ENCODE measurements at regions not wholly inside any gene's neighbourhood (a gene's known extent, or its start where the extent isn't known, plus 50 kb on each side); places are given as distances from the start of the nearest gene placed in this dataset.
"Not testable (repeated sequence)": the region's sequence is repeated elsewhere in the genome, so short reads cannot be mapped to it uniquely, and the experiment has no call there.

GRCh38 chr5:158010831-158011230, 151.9 kb upstream of the CLINT1 start:
- no peak for DNase-seq

GRCh38 chr5:158007336-158007735, 148.4 kb upstream of the CLINT1 start:
- DNase-seq = no peak

- DNase-seq = no peak
These were observed 140.8 kb upstream of the CLINT1 start for GRCh38 chr5:157999696-158000095.

- DNase-seq = no peak
These were observed 139.1 kb upstream of the CLINT1 start for GRCh38 chr5:157997991-157998504.

GRCh38 chr5:157994906-157995519, 136.1 kb upstream of the CLINT1 start:
- peak; percentile 27 for DNase-seq

- no peak for DNase-seq
These were observed 135.2 kb upstream of the CLINT1 start for GRCh38 chr5:157993986-157994691.

GRCh38 chr5:157993201-157993600, 134.3 kb upstream of the CLINT1 start:
- no peak for DNase-seq

- DNase-seq = no peak
These were observed 131.7 kb upstream of the CLINT1 start for GRCh38 chr5:157990583-157991181.

- DNase-seq = no peak
These were observed 130.4 kb upstream of the CLINT1 start for GRCh38 chr5:157989296-157989695.

GRCh38 chr5:157987259-157987658, 128.3 kb upstream of the CLINT1 start:
- DNase-seq = no peak

GRCh38 chr5:157986431-157986990, 127.6 kb upstream of the CLINT1 start:
- DNase-seq = no peak

- no peak for DNase-seq
These were observed 125.7 kb upstream of the CLINT1 start for GRCh38 chr5:157984611-157985010.

- no peak for DNase-seq
These were observed 125.1 kb upstream of the CLINT1 start for GRCh38 chr5:157983906-157984551.

GRCh38 chr5:157978061-157978460, 119.1 kb upstream of the CLINT1 start:
- DNase-seq = no peak

GRCh38 chr5:157976429-157976828, 117.5 kb upstream of the CLINT1 start:
- no peak for DNase-seq

- no peak for DNase-seq
These were observed 113.6 kb upstream of the CLINT1 start for GRCh38 chr5:157972579-157972978.

GRCh38 chr5:157971571-157972216, 112.7 kb upstream of the CLINT1 start:
- DNase-seq = no peak

- not testable (repeated sequence) for DNase-seq
These were observed 109.6 kb upstream of the CLINT1 start for GRCh38 chr5:157968570-157968969.

GRCh38 chr5:157965989-157966388, 107.0 kb upstream of the CLINT1 start:
- DNase-seq = no peak

GRCh38 chr5:157965040-157965678, 106.2 kb upstream of the CLINT1 start:
- DNase-seq = no peak

- DNase-seq = no peak
These were observed 104.8 kb upstream of the CLINT1 start for GRCh38 chr5:157963761-157964160.

GRCh38 chr5:157963244-157963643, 104.3 kb upstream of the CLINT1 start:
- DNase-seq = no peak
